Gastroesophageal sphincter (tissue), 4 donors: ENCODE measurements at regions not wholly inside any gene's neighbourhood (a gene's known extent, or its start where the extent isn't known, plus 50 kb on each side); places are given as distances from the start of the nearest gene placed in this dataset.

Experiments
- ATAC-seq: fragments of 150-250 bp; one replicate; pipeline ENCODE4 v1.9.1; 2016; ENCODE audit warnings: mild to moderate bottlenecking, moderate library complexity
- H3K27ac ChIP-seq, 4 donors: fragments of 200-600 bp; sonication (generic) in 3 of 4; 1 replicate in 3 of 4; 2 replicates in 1 of 4; pipeline ENCODE4 v1.5.1; 2016 to 2019
- H3K27me3 ChIP-seq: fragments of 200-600 bp; sonication (generic); one replicate; pipeline ENCODE4 v1.5.1; 2019
- H3K36me3 ChIP-seq, 2 donors: fragments of 200-600 bp; sonication (generic); one replicate each; pipeline ENCODE4 v1.5.1; 2019; ENCODE audit warnings: control low read depth in 1 of 2
- H3K4me1 ChIP-seq, 3 donors: fragments of 200-600 bp; sonication (generic); 1 replicate in 2 of 3; 2 replicates in 1 of 3; pipeline ENCODE4 v1.5.1; 2016 to 2019; ENCODE audit warnings: control low read depth in 2 of 3
- H3K4me3 ChIP-seq, 2 donors: fragments of 200-600 bp; sonication (generic); one replicate each; pipeline ENCODE4 v1.5.1; 2019; ENCODE audit warnings: mild to moderate bottlenecking in 1 of 2, moderate library complexity in 1 of 2
- H3K9me3 ChIP-seq, 3 donors: fragments of 200-600 bp; sonication (generic); one replicate each; pipeline ENCODE4 v1.5.1; 2017 to 2019; ENCODE audit warnings: control low read depth in 2 of 3
- CTCF ChIP-seq, 4 experiments: fragments of 200-600 bp in 2 of 4; fragments of 450-650 bp in 2 of 4; sonication (generic) in 1 of 4; IDR thresholded peaks; one replicate each; pipeline ENCODE4 v1.5.1; 2017 to 2019; ENCODE audit warnings: antibody characterized with exemption in 4 of 4, mild to moderate bottlenecking in 2 of 4, moderate library complexity in 2 of 4
- EP300 ChIP-seq: sonication (generic); formaldehyde crosslinking; IDR thresholded peaks from one replicate; pipeline ENCODE4 v1.6.1; 2017; ENCODE audit warnings: antibody characterized with exemption, mild to moderate bottlenecking
- POLR2A ChIP-seq, 2 donors: fragments of 450-650 bp; IDR thresholded peaks; one replicate each; pipeline ENCODE4 v1.6.1; 2017; ENCODE audit warnings: antibody characterized with exemption in 2 of 2, mild to moderate bottlenecking in 2 of 2, moderate library complexity in 1 of 2
- POLR2AphosphoS5 ChIP-seq: sonication (generic); formaldehyde crosslinking; IDR thresholded peaks from one replicate; pipeline ENCODE4 v1.6.1; 2017; ENCODE audit warnings: antibody characterized with exemption
- WGBS, 2 donors: methylation state at CpG; one replicate each; pipeline ENCODE4 v1.1.5; 2018; ENCODE audit warnings: low coverage in 1 of 2; 5-methylcytosine and 5-hydroxymethylcytosine counted together

- Histone ChIP-seq H3K9me3 (no peaks in the 10 kb centered on the region), H3K27ac (no peak overlapping the region), H3K4me1 (no peaks in the 10 kb centered on the region), H3K27me3 (no peaks in the 10 kb centered on the region), H3K4me3 (no peak overlapping the region), H3K36me3 (no peaks in the 10 kb centered on the region)
- no peak for TF ChIP-seq CTCF (IDR thresholded peaks at IDR 0.05)
- no peak for TF ChIP-seq EP300
- no peak for ATAC-seq
- 69% methylated on average over 2 of the region's 2 CpGs for WGBS, 2 donors
Measured at GRCh38 chr20:1758765-1759164, 101.2 kb upstream of the SIRPG start.

- H3K36me3 ChIP-seq: no peaks in the 10 kb centered on the region
- H3K4me3 ChIP-seq: no peak overlapping the region
- TF ChIP-seq EP300: no peak
- TF ChIP-seq POLR2A (IDR thresholded peaks at IDR 0.05): no peak
- TF ChIP-seq CTCF (IDR thresholded peaks at IDR 0.05): no peak
- no peak for TF ChIP-seq POLR2AphosphoS5
- WGBS, 2 donors: 51 to 56% methylated on average over 2 to 5 of the region's 5 CpGs
- no peaks in the 10 kb centered on the region for H3K27me3 ChIP-seq
- no peaks in the 10 kb centered on the region for H3K9me3 ChIP-seq
- ATAC-seq: no peak
- no peak overlapping the region for H3K27ac ChIP-seq
- no peaks in the 10 kb centered on the region for H3K4me1 ChIP-seq
Measured at GRCh38 chr20:1757606-1758512, 100.3 kb upstream of the SIRPG start.

- Histone ChIP-seq H3K4me1 (no peaks in the 10 kb centered on the region), H3K9me3 (no peaks in the 10 kb centered on the region), H3K27me3 (no peaks in the 10 kb centered on the region), H3K4me3 (no peak overlapping the region), H3K36me3 (no peaks in the 10 kb centered on the region), H3K27ac (no peak overlapping the region)
- no peak for ATAC-seq
- TF ChIP-seq EP300: no peak
- no peak for TF ChIP-seq POLR2AphosphoS5
- TF ChIP-seq CTCF (IDR thresholded peaks at IDR 0.05): no peak
- TF ChIP-seq POLR2A (IDR thresholded peaks at IDR 0.05): no peak
Measured at GRCh38 chr20:1757072-1757471, 99.5 kb upstream of the SIRPG start.

- H3K9me3 ChIP-seq: no peaks in the 10 kb centered on the region
- no peak overlapping the region for H3K27ac ChIP-seq
- ATAC-seq: no peak
- no peak for TF ChIP-seq POLR2AphosphoS5
- TF ChIP-seq POLR2A (IDR thresholded peaks at IDR 0.05): no peak
- no peak for TF ChIP-seq EP300
- no peak for TF ChIP-seq CTCF (IDR thresholded peaks at IDR 0.05)
- H3K36me3 ChIP-seq: no peaks in the 10 kb centered on the region
- no peaks in the 10 kb centered on the region for H3K4me1 ChIP-seq
- H3K27me3 ChIP-seq: no peaks in the 10 kb centered on the region
- no peak overlapping the region for H3K4me3 ChIP-seq
- WGBS, 2 donors: 67 to 79% methylated on average over 4 of the region's 4 CpGs
Measured at GRCh38 chr20:1754749-1755148, 97.2 kb upstream of the SIRPG start.

- Histone ChIP-seq H3K27me3 (no peaks in the 10 kb centered on the region), H3K9me3 (no peaks in the 10 kb centered on the region), H3K4me3 (no peak overlapping the region), H3K36me3 (no peaks in the 10 kb centered on the region), H3K27ac (no peak overlapping the region), H3K4me1 (no peaks in the 10 kb centered on the region)
- ATAC-seq: no peak
- TF ChIP-seq POLR2A (IDR thresholded peaks at IDR 0.05): no peak
- TF ChIP-seq CTCF (IDR thresholded peaks at IDR 0.05): no peak
- no peak for TF ChIP-seq POLR2AphosphoS5
- no peak for TF ChIP-seq EP300
- 79 to 83% methylated on average over 2 of the region's 2 CpGs for WGBS, 2 donors
Measured at GRCh38 chr20:1754306-1754705, 96.7 kb upstream of the SIRPG start.
